ENCODE measurements at regions not wholly inside any gene's neighbourhood (a gene's known extent, or its start where the extent isn't known, plus 50 kb on each side); places are given as distances from the start of the nearest gene placed in this dataset.
"Not testable (repeated sequence)": the region's sequence is repeated elsewhere in the genome, so short reads cannot be mapped to it uniquely, and the experiment has no call there.

- H3K4me3 ChIP-seq (ENCODE audit: low read length), result no peak overlapping the region
- TF ChIP-seq CTCF (IDR thresholded peaks at IDR 0.05; ENCODE audit: insufficient read depth, low read depth, low read length, missing control alignments), result no peak
- DNase-seq (ENCODE audit: low read depth), result no peak
Observed at GRCh38 chr17:20938988-20939615, 103.7 kb downstream of the USP22 start.

GRCh38 chr17:20941872-20942271 lies 100.9 kb downstream of the USP22 start:
- no peak for DNase-seq (ENCODE audit: low read depth)
- TF ChIP-seq CTCF (IDR thresholded peaks at IDR 0.05; ENCODE audit: insufficient read depth, low read depth, low read length, missing control alignments), result no peak
- no peak overlapping the region for H3K4me3 ChIP-seq (ENCODE audit: low read length)

GRCh38 chr17:20944014-20944865 lies 98.6 kb downstream of the USP22 start:
- DNase-seq (ENCODE audit: low read depth), result peak; percentile 75
- H3K4me3 ChIP-seq (ENCODE audit: low read length), result no peak overlapping the region
- peak; percentile 88 for TF ChIP-seq CTCF (IDR thresholded peaks at IDR 0.05; ENCODE audit: insufficient read depth, low read depth, low read length, missing control alignments)

GRCh38 chr17:20947708-20948107 lies 95.1 kb downstream of the USP22 start:
- not testable (repeated sequence) for H3K4me3 ChIP-seq (ENCODE audit: low read length); DNase-seq (ENCODE audit: low read depth)

GRCh38 chr17:20948984-20949777 lies 93.6 kb downstream of the USP22 start:
- DNase-seq (ENCODE audit: low read depth), result no peak
- TF ChIP-seq CTCF (IDR thresholded peaks at IDR 0.05; ENCODE audit: insufficient read depth, low read depth, low read length, missing control alignments), result no peak
- H3K4me3 ChIP-seq (ENCODE audit: low read length), result no peak overlapping the region

Measured in epithelial cell of esophagus (primary cell).